ENCODE measurements at regions not wholly inside any gene's neighbourhood (a gene's known extent, or its start where the extent isn't known, plus 50 kb on each side); places are given as distances from the start of the nearest gene placed in this dataset.

- dilution Hi-C loops (cut with MboI; ENCODE audit: extremely low pct_ligation_motif_present, low sequenced_read_pairs): no loop called here
- Histone ChIP-seq H2AFZ (ENCODE audit: control insufficient read depth, low read length) (no peak overlapping the region), H3K9me3 (ENCODE audit: control insufficient read depth, low read depth, low read length) (no peaks in the 10 kb centered on the region), H3K4me1 (ENCODE audit: control insufficient read depth, extremely low read depth, insufficient read depth, low read length) (no peaks in the 10 kb centered on the region), H3K27me3 (ENCODE audit: control insufficient read depth, extremely low read depth, insufficient read depth, low read length) (peaks cover 5% of the 10 kb centered on the region), H4K20me1 (ENCODE audit: control insufficient read depth, extremely low read depth, insufficient read depth, low read length) (no peaks in the 10 kb centered on the region), H3K27ac (ENCODE audit: control insufficient read depth, insufficient read depth, low read length) (no peak overlapping the region), H3K4me2 (ENCODE audit: control insufficient read depth, extremely low read depth, insufficient read depth, low read depth, low read length) (no peak overlapping the region), H3K36me3 (ENCODE audit: control insufficient read depth in 2 of 2, extremely low read depth in 1 of 2, insufficient read depth in 2 of 2, low read length in 2 of 2) (no peaks in the 10 kb centered on the region), H3K79me2 (ENCODE audit: control insufficient read depth, insufficient read depth, low read length) (no peaks in the 10 kb centered on the region), H3K4me3 (ENCODE audit: control insufficient read depth in 2 of 3, extremely low read depth in 1 of 3, insufficient read depth in 2 of 3, low read depth in 1 of 3, low read length in 3 of 3) (no peak overlapping the region), H3K9ac (ENCODE audit: control insufficient read depth, extremely low read depth, insufficient read depth, low read length) (no peak overlapping the region), H3K9me1 (ENCODE audit: control insufficient read depth, extremely low read depth, insufficient read depth, low read length) (no peaks in the 10 kb centered on the region)
- FAIRE-seq (no peak), DNase-seq (ENCODE audit: low read depth, low spot score) (no peak)
- TF ChIP-seq EZH2 (IDR thresholded peaks at IDR 0.05; ENCODE audit: low read length): no peak
- TF ChIP-seq CTCF (optimal IDR thresholded peaks at IDR 0.05 in 1 of 3, IDR thresholded peaks at IDR 0.05 in 1 of 3, conservative IDR thresholded peaks at IDR 0.05 in 1 of 3; ENCODE audit: extremely low read depth in 1 of 3, insufficient read depth in 2 of 3, low read length in 3 of 3): no peak
Measured at GRCh38 chr11:109726061-109726460, 304.1 kb downstream of the C11orf87 start.

GRCh38 chr11:109728056-109728455 is 306.1 kb downstream of the C11orf87 start:
- H3K4me2 ChIP-seq (ENCODE audit: control insufficient read depth, extremely low read depth, insufficient read depth, low read depth, low read length): no peak overlapping the region
- H3K27me3 ChIP-seq (ENCODE audit: control insufficient read depth, extremely low read depth, insufficient read depth, low read length): peaks cover 5% of the 10 kb centered on the region
- no peaks in the 10 kb centered on the region for H3K79me2 ChIP-seq (ENCODE audit: control insufficient read depth, insufficient read depth, low read length)
- H2AFZ ChIP-seq (ENCODE audit: control insufficient read depth, low read length): no peak overlapping the region
- DNase-seq (ENCODE audit: low read depth, low spot score) (no peak), FAIRE-seq (peak; percentile 9)
- H3K9me1 ChIP-seq (ENCODE audit: control insufficient read depth, extremely low read depth, insufficient read depth, low read length): no peaks in the 10 kb centered on the region
- TF ChIP-seq CTCF (optimal IDR thresholded peaks at IDR 0.05 in 1 of 3, IDR thresholded peaks at IDR 0.05 in 1 of 3, conservative IDR thresholded peaks at IDR 0.05 in 1 of 3; ENCODE audit: extremely low read depth in 1 of 3, insufficient read depth in 2 of 3, low read length in 3 of 3) (no peak), EZH2 (IDR thresholded peaks at IDR 0.05; ENCODE audit: low read length) (no peak)
- no peak overlapping the region for H3K9ac ChIP-seq (ENCODE audit: control insufficient read depth, extremely low read depth, insufficient read depth, low read length)
- no peaks in the 10 kb centered on the region for H3K9me3 ChIP-seq (ENCODE audit: control insufficient read depth, low read depth, low read length)
- H4K20me1 ChIP-seq (ENCODE audit: control insufficient read depth, extremely low read depth, insufficient read depth, low read length): no peaks in the 10 kb centered on the region
- H3K4me1 ChIP-seq (ENCODE audit: control insufficient read depth, extremely low read depth, insufficient read depth, low read length): no peaks in the 10 kb centered on the region
- no peaks in the 10 kb centered on the region for H3K36me3 ChIP-seq (ENCODE audit: control insufficient read depth in 2 of 2, extremely low read depth in 1 of 2, insufficient read depth in 2 of 2, low read length in 2 of 2)
- dilution Hi-C loops (cut with MboI; ENCODE audit: extremely low pct_ligation_motif_present, low sequenced_read_pairs): no loop called here
- no peak overlapping the region for H3K27ac ChIP-seq (ENCODE audit: control insufficient read depth, insufficient read depth, low read length)
- H3K4me3 ChIP-seq (ENCODE audit: control insufficient read depth in 2 of 3, extremely low read depth in 1 of 3, insufficient read depth in 2 of 3, low read depth in 1 of 3, low read length in 3 of 3): no peak overlapping the region
